ENCODE measurements at regions not wholly inside any gene's neighbourhood (a gene's known extent, or its start where the extent isn't known, plus 50 kb on each side); places are given as distances from the start of the nearest gene placed in this dataset.

GRCh38 chr10:128432011-128432410 lies 305.8 kb upstream of the MKI67 start:
- H3K14ac ChIP-seq (ENCODE audit: low read length in 2 of 2): no peak overlapping the region
- no peak overlapping the region for H3K4me3 ChIP-seq (ENCODE audit: insufficient read depth in 1 of 2, low read depth in 1 of 2, low read length in 2 of 2)
- no peaks in the 10 kb centered on the region for H3K36me3 ChIP-seq (ENCODE audit: control insufficient read depth in 1 of 2, insufficient read depth in 2 of 2, low read depth in 1 of 2, low read length in 2 of 2)
- no peak overlapping the region for H4K8ac ChIP-seq (ENCODE audit: low read length)
- no peak overlapping the region for H2AFZ ChIP-seq (ENCODE audit: low read depth, low read length)
- DNase-seq: no peak
- H3K4me1 ChIP-seq (ENCODE audit: control insufficient read depth, insufficient read depth, low read depth, low read length): peaks cover 1% of the 10 kb centered on the region
- H2BK5ac ChIP-seq (ENCODE audit: low read depth, low read length, poor library complexity, severe bottlenecking): no peak overlapping the region
- 69% methylated on average over 4 of the region's 7 CpGs for WGBS
- H2BK120ac ChIP-seq (ENCODE audit: low read depth, low read length): no peak overlapping the region
- no peak overlapping the region for H4K91ac ChIP-seq (ENCODE audit: low read length)
- no peak overlapping the region for H3K9ac ChIP-seq (ENCODE audit: low read length)
- H2BK12ac ChIP-seq (ENCODE audit: low read length in 2 of 2): no peak overlapping the region
- no peak overlapping the region for H3K4ac ChIP-seq (ENCODE audit: low read depth in 1 of 2, low read length in 2 of 2)
- H2BK15ac ChIP-seq (ENCODE audit: low read depth, poor library complexity, severe bottlenecking): no peak overlapping the region
- H3K9me3 ChIP-seq (ENCODE audit: control insufficient read depth, low read length): no peaks in the 10 kb centered on the region
- no peak overlapping the region for H3K18ac ChIP-seq (ENCODE audit: low read depth in 1 of 2, low read length in 2 of 2)
- H3K27me3 ChIP-seq (ENCODE audit: control insufficient read depth in 1 of 2, insufficient read depth in 1 of 2, low read length in 2 of 2): no peaks in the 10 kb centered on the region
- H3K23ac ChIP-seq (ENCODE audit: low read length in 2 of 2): no peak overlapping the region
- no peak overlapping the region for H3K27ac ChIP-seq (ENCODE audit: low read length, poor library complexity, severe bottlenecking)
- no peak overlapping the region for H3K4me2 ChIP-seq (ENCODE audit: low read length, poor library complexity, severe bottlenecking)
- H3K79me1 ChIP-seq (replicated peaks; ENCODE audit: low read length, poor library complexity, severe bottlenecking): no peaks in the 10 kb centered on the region
- no peak overlapping the region for H2AK5ac ChIP-seq (ENCODE audit: low read length, severe bottlenecking)

- H3K4me2 ChIP-seq (ENCODE audit: low read length, poor library complexity, severe bottlenecking): no peak overlapping the region
- H3K27ac ChIP-seq (ENCODE audit: low read length, poor library complexity, severe bottlenecking): no peak overlapping the region
- H3K79me1 ChIP-seq (replicated peaks; ENCODE audit: low read length, poor library complexity, severe bottlenecking): no peaks in the 10 kb centered on the region
- H2BK5ac ChIP-seq (ENCODE audit: low read depth, low read length, poor library complexity, severe bottlenecking): no peak overlapping the region
- H3K36me3 ChIP-seq (ENCODE audit: control insufficient read depth in 1 of 2, insufficient read depth in 2 of 2, low read depth in 1 of 2, low read length in 2 of 2): no peaks in the 10 kb centered on the region
- peaks cover 1% of the 10 kb centered on the region for H3K4me1 ChIP-seq (ENCODE audit: control insufficient read depth, insufficient read depth, low read depth, low read length)
- no peak for DNase-seq
- no peak overlapping the region for H3K4ac ChIP-seq (ENCODE audit: low read depth in 1 of 2, low read length in 2 of 2)
- WGBS: 82% methylated on average over 6 of the region's 6 CpGs
- no peaks in the 10 kb centered on the region for H3K27me3 ChIP-seq (ENCODE audit: control insufficient read depth in 1 of 2, insufficient read depth in 1 of 2, low read length in 2 of 2)
- H4K91ac ChIP-seq (ENCODE audit: low read length): no peak overlapping the region
- H2BK12ac ChIP-seq (ENCODE audit: low read length in 2 of 2): no peak overlapping the region
- H2AK5ac ChIP-seq (ENCODE audit: low read length, severe bottlenecking): no peak overlapping the region
- no peak overlapping the region for H2AFZ ChIP-seq (ENCODE audit: low read depth, low read length)
- no peak overlapping the region for H3K23ac ChIP-seq (ENCODE audit: low read length in 2 of 2)
- H3K18ac ChIP-seq (ENCODE audit: low read depth in 1 of 2, low read length in 2 of 2): no peak overlapping the region
- no peak overlapping the region for H2BK15ac ChIP-seq (ENCODE audit: low read depth, poor library complexity, severe bottlenecking)
- H3K9me3 ChIP-seq (ENCODE audit: control insufficient read depth, low read length): no peaks in the 10 kb centered on the region
- no peak overlapping the region for H3K4me3 ChIP-seq (ENCODE audit: insufficient read depth in 1 of 2, low read depth in 1 of 2, low read length in 2 of 2)
- no peak overlapping the region for H2BK120ac ChIP-seq (ENCODE audit: low read depth, low read length)
- H4K8ac ChIP-seq (ENCODE audit: low read length): no peak overlapping the region
- no peak overlapping the region for H3K14ac ChIP-seq (ENCODE audit: low read length in 2 of 2)
- H3K9ac ChIP-seq (ENCODE audit: low read length): no peak overlapping the region
Measured at GRCh38 chr10:128432423-128432822, 306.2 kb upstream of the MKI67 start.

GRCh38 chr10:128435811-128436210 lies 309.6 kb upstream of the MKI67 start:
- H2AFZ ChIP-seq (ENCODE audit: low read depth, low read length): no peak overlapping the region
- no peak overlapping the region for H3K23ac ChIP-seq (ENCODE audit: low read length in 2 of 2)
- H3K9ac ChIP-seq (ENCODE audit: low read length): no peak overlapping the region
- no peak overlapping the region for H4K8ac ChIP-seq (ENCODE audit: low read length)
- H3K4ac ChIP-seq (ENCODE audit: low read depth in 1 of 2, low read length in 2 of 2): no peak overlapping the region
- no peak overlapping the region for H2BK12ac ChIP-seq (ENCODE audit: low read length in 2 of 2)
- no peak overlapping the region for H4K91ac ChIP-seq (ENCODE audit: low read length)
- H2BK15ac ChIP-seq (ENCODE audit: low read depth, poor library complexity, severe bottlenecking): no peak overlapping the region
- H3K36me3 ChIP-seq (ENCODE audit: control insufficient read depth in 1 of 2, insufficient read depth in 2 of 2, low read depth in 1 of 2, low read length in 2 of 2): no peaks in the 10 kb centered on the region
- H2BK5ac ChIP-seq (ENCODE audit: low read depth, low read length, poor library complexity, severe bottlenecking): no peak overlapping the region
- no peaks in the 10 kb centered on the region for H3K79me1 ChIP-seq (replicated peaks; ENCODE audit: low read length, poor library complexity, severe bottlenecking)
- no peak overlapping the region for H3K4me2 ChIP-seq (ENCODE audit: low read length, poor library complexity, severe bottlenecking)
- no peak overlapping the region for H2BK120ac ChIP-seq (ENCODE audit: low read depth, low read length)
- no peak overlapping the region for H2AK5ac ChIP-seq (ENCODE audit: low read length, severe bottlenecking)
- 78% methylated on average over 4 of the region's 6 CpGs for WGBS
- H3K27me3 ChIP-seq (ENCODE audit: control insufficient read depth in 1 of 2, insufficient read depth in 1 of 2, low read length in 2 of 2): no peaks in the 10 kb centered on the region
- H3K27ac ChIP-seq (ENCODE audit: low read length, poor library complexity, severe bottlenecking): no peak overlapping the region
- H3K18ac ChIP-seq (ENCODE audit: low read depth in 1 of 2, low read length in 2 of 2): no peak overlapping the region
- H3K4me1 ChIP-seq (ENCODE audit: control insufficient read depth, insufficient read depth, low read depth, low read length): peaks cover 3% of the 10 kb centered on the region
- no peak overlapping the region for H3K4me3 ChIP-seq (ENCODE audit: insufficient read depth in 1 of 2, low read depth in 1 of 2, low read length in 2 of 2)
- DNase-seq: no peak
- H3K14ac ChIP-seq (ENCODE audit: low read length in 2 of 2): no peak overlapping the region
- H3K9me3 ChIP-seq (ENCODE audit: control insufficient read depth, low read length): peaks cover 3% of the 10 kb centered on the region

GRCh38 chr10:128437786-128438345 lies 311.6 kb upstream of the MKI67 start:
- Histone ChIP-seq H3K14ac (ENCODE audit: low read length in 2 of 2) (no peak overlapping the region), H3K18ac (ENCODE audit: low read depth in 1 of 2, low read length in 2 of 2) (no peak overlapping the region), H3K9ac (ENCODE audit: low read length) (no peak overlapping the region), H2BK120ac (ENCODE audit: low read depth, low read length) (no peak overlapping the region), H3K23ac (ENCODE audit: low read length in 2 of 2) (no peak overlapping the region), H3K27me3 (ENCODE audit: control insufficient read depth in 1 of 2, insufficient read depth in 1 of 2, low read length in 2 of 2) (no peaks in the 10 kb centered on the region), H3K27ac (ENCODE audit: low read length, poor library complexity, severe bottlenecking) (no peak overlapping the region), H2BK15ac (ENCODE audit: low read depth, poor library complexity, severe bottlenecking) (no peak overlapping the region), H3K79me1 (replicated peaks; ENCODE audit: low read length, poor library complexity, severe bottlenecking) (no peaks in the 10 kb centered on the region), H2BK5ac (ENCODE audit: low read depth, low read length, poor library complexity, severe bottlenecking) (no peak overlapping the region), H3K9me3 (ENCODE audit: control insufficient read depth, low read length) (peaks cover 3% of the 10 kb centered on the region), H2AFZ (ENCODE audit: low read depth, low read length) (no peak overlapping the region), H3K36me3 (ENCODE audit: control insufficient read depth in 1 of 2, insufficient read depth in 2 of 2, low read depth in 1 of 2, low read length in 2 of 2) (no peaks in the 10 kb centered on the region), H3K4ac (ENCODE audit: low read depth in 1 of 2, low read length in 2 of 2) (no peak overlapping the region), H2AK5ac (ENCODE audit: low read length, severe bottlenecking) (no peak overlapping the region), H4K91ac (ENCODE audit: low read length) (no peak overlapping the region), H4K8ac (ENCODE audit: low read length) (no peak overlapping the region), H3K4me3 (ENCODE audit: insufficient read depth in 1 of 2, low read depth in 1 of 2, low read length in 2 of 2) (no peak overlapping the region), H3K4me2 (ENCODE audit: low read length, poor library complexity, severe bottlenecking) (no peak overlapping the region), H2BK12ac (ENCODE audit: low read length in 2 of 2) (no peak overlapping the region), H3K4me1 (ENCODE audit: control insufficient read depth, insufficient read depth, low read depth, low read length) (peaks cover 3% of the 10 kb centered on the region)
- 90% methylated on average over 13 of the region's 13 CpGs for WGBS
- DNase-seq: no peak

Data from mesenchymal stem cell (in vitro differentiated cells and primary cell).